HG03103 (cell line): ENCODE measurements at regions not wholly inside any gene's neighbourhood (a gene's known extent, or its start where the extent isn't known, plus 50 kb on each side); places are given as distances from the start of the nearest gene placed in this dataset.

ENCODE experiments used
- ATAC-seq: cut with Tn5 transposase; IDR thresholded peaks from one replicate; pipeline ENCODE4 v1.9.1; 2021; ENCODE audit warnings: low read depth; ENCODE audit not compliant: unreplicated experiment

- no peak for ATAC-seq
Measured at GRCh38 chr14:101478796-101479410, 82.4 kb upstream of the DIO3 start.

GRCh38 chr14:101480022-101480746 lies 81.1 kb upstream of the DIO3 start:
- no peak for ATAC-seq

- no peak for ATAC-seq
Measured at GRCh38 chr14:101480747-101481530, 80.4 kb upstream of the DIO3 start.

- no peak for ATAC-seq
Measured at GRCh38 chr14:101481557-101481956, 79.7 kb upstream of the DIO3 start.

- ATAC-seq, result no peak
Measured at GRCh38 chr14:101482066-101482465, 79.2 kb upstream of the DIO3 start.

GRCh38 chr14:101483829-101484228 lies 77.5 kb upstream of the DIO3 start:
- no peak for ATAC-seq

GRCh38 chr14:101489092-101489760 lies 72.1 kb upstream of the DIO3 start:
- ATAC-seq, result no peak

- ATAC-seq, result no peak
Measured at GRCh38 chr14:101490771-101491170, 70.5 kb upstream of the DIO3 start.

- ATAC-seq, result no peak
Measured at GRCh38 chr14:101491841-101492240, 69.5 kb upstream of the DIO3 start.

GRCh38 chr14:101492716-101493115 lies 68.6 kb upstream of the DIO3 start:
- ATAC-seq, result no peak

- no peak for ATAC-seq
Measured at GRCh38 chr14:101494826-101495225, 66.5 kb upstream of the DIO3 start.

- ATAC-seq, result no peak
Measured at GRCh38 chr14:101495284-101495683, 66.0 kb upstream of the DIO3 start.

GRCh38 chr14:101495827-101496775 lies 65.2 kb upstream of the DIO3 start:
- no peak for ATAC-seq

- ATAC-seq, result no peak
Measured at GRCh38 chr14:101496776-101497683, 64.3 kb upstream of the DIO3 start.

GRCh38 chr14:101497684-101498525 lies 63.4 kb upstream of the DIO3 start:
- ATAC-seq, result no peak

- ATAC-seq, result no peak
Measured at GRCh38 chr14:101498526-101498860, 62.8 kb upstream of the DIO3 start.

- no peak for ATAC-seq
Measured at GRCh38 chr14:101499080-101499479, 62.2 kb upstream of the DIO3 start.

- no peak for ATAC-seq
Measured at GRCh38 chr14:101499513-101499912, 61.8 kb upstream of the DIO3 start.
